ENCODE measurements at regions not wholly inside any gene's neighbourhood (a gene's known extent, or its start where the extent isn't known, plus 50 kb on each side); places are given as distances from the start of the nearest gene placed in this dataset.

GRCh38 chrX:84796321-84796720 is 207.4 kb upstream of the APOOL start:
- dilution Hi-C loops (cut with MboI; ENCODE audit: extremely low pct_ligation_motif_present, low sequenced_read_pairs) (no loop called here), intact Hi-C loops (cut with micrococcal nuclease) (no loop called here)
- DNase-seq (ENCODE audit: low read depth, low spot score) = no peak
- no peak overlapping the region for H3K4me2 ChIP-seq (ENCODE audit: insufficient read depth, low read length)
- no peak for TF ChIP-seq FOS (IDR thresholded peaks at IDR 0.05; ENCODE audit: borderline replicate concordance, insufficient read depth, low read length)
- TF ChIP-seq JUN (IDR thresholded peaks at IDR 0.05; ENCODE audit: borderline replicate concordance, insufficient read depth, insufficient read length, low read depth) = no peak
- TF ChIP-seq GATA2 (IDR thresholded peaks at IDR 0.05; ENCODE audit: insufficient read depth, insufficient read length, low read depth, low read length) = no peak
- no peak for TF ChIP-seq POLR2A (IDR thresholded peaks at IDR 0.05; ENCODE audit: low read depth, low read length)
- no peak for TF ChIP-seq POLR2AphosphoS5 (IDR thresholded peaks at IDR 0.05; ENCODE audit: insufficient read depth, low read depth, low read length)
- TF ChIP-seq CTCF (IDR thresholded peaks at IDR 0.05; ENCODE audit: extremely low read depth in 1 of 2, insufficient read depth in 1 of 2, low read depth in 1 of 2, low read length in 2 of 2) = no peak
- TF ChIP-seq EZH2 (IDR thresholded peaks at IDR 0.05; ENCODE audit: borderline replicate concordance, low read depth, low read length, severe bottlenecking) = no peak
- TF ChIP-seq, protein P1, sequence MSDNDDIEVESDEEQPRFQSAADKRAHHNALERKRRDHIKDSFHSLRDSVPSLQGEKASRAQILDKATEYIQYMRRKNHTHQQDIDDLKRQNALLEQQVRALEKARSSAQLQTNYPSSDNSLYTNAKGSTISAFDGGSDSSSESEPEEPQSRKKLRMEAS (IDR thresholded peaks at IDR 0.05; ENCODE audit: insufficient read depth, insufficient read length) = no peak
- TF ChIP-seq MYC (IDR thresholded peaks at IDR 0.05; ENCODE audit: low read depth, low read length) = no peak
- H3K9me3 ChIP-seq (replicated peaks; ENCODE audit: control insufficient read depth, insufficient read depth, low read length) = no peaks in the 10 kb centered on the region
- no peak overlapping the region for H3K9ac ChIP-seq (replicated peaks; ENCODE audit: extremely low read depth, insufficient read depth, low read length)
- H3K4me3 ChIP-seq (replicated peaks in 1 of 3; ENCODE audit: insufficient read depth in 1 of 3, low read depth in 1 of 3, low read length in 3 of 3) = no peak overlapping the region
- H3K27ac ChIP-seq (ENCODE audit: insufficient read depth, low read depth, low read length) = no peak overlapping the region
- H2AFZ ChIP-seq (ENCODE audit: low read depth, low read length) = no peak overlapping the region
- H3K9me1 ChIP-seq (replicated peaks; ENCODE audit: control insufficient read depth, extremely low read depth, insufficient read depth, low read length) = no peaks in the 10 kb centered on the region
- ChIA-PET POLR2A (no interaction called here), CTCF (no interaction called here)
- no TSS peak for BruUV-seq (replicated peaks)
- no peaks in the 10 kb centered on the region for H3K27me3 ChIP-seq (ENCODE audit: control insufficient read depth in 2 of 2, insufficient read depth in 2 of 2, low read length in 2 of 2)
- no peaks in the 10 kb centered on the region for H4K20me1 ChIP-seq (replicated peaks; ENCODE audit: control insufficient read depth, extremely low read depth, insufficient read depth, low read length)
- no peaks in the 10 kb centered on the region for H3K79me2 ChIP-seq (ENCODE audit: control insufficient read depth, insufficient read depth, low read length)
- no peaks in the 10 kb centered on the region for H3K4me1 ChIP-seq (ENCODE audit: control insufficient read depth, extremely low read depth, insufficient read depth, low read length)
- no peaks in the 10 kb centered on the region for H3K36me3 ChIP-seq (ENCODE audit: control insufficient read depth in 2 of 2, extremely low read depth in 1 of 2, insufficient read depth in 2 of 2, low read length in 2 of 2)
- no peak for FAIRE-seq

Measured in endothelial cell of umbilical vein (primary cell).